GM23248 (cell line): ENCODE measurements at regions not wholly inside any gene's neighbourhood (a gene's known extent, or its start where the extent isn't known, plus 50 kb on each side); places are given as distances from the start of the nearest gene placed in this dataset.

ENCODE experiments used
- DNase-seq: peaks from one replicate; pipeline ENCODE4 v3.0.0-alpha.2; 2015
- H2AFZ ChIP-seq: fragments of 200-600 bp; sonication (generic); 2 replicates; pipeline ENCODE4 v1.6.1; 2016; ENCODE audit warnings: antibody characterized with exemption
- H3F3A ChIP-seq: fragments of 200-600 bp; sonication (generic); 2 replicates; pipeline ENCODE4 v1.6.1; 2016; ENCODE audit warnings: mild to moderate bottlenecking, antibody characterized with exemption, mixed run types; ENCODE audit not compliant: insufficient read depth
- H3K27ac ChIP-seq: fragments of 200-600 bp; sonication (generic); 2 replicates; pipeline ENCODE4 v1.5.1; 2016; ENCODE audit warnings: mild to moderate bottlenecking
- H3K27me3 ChIP-seq: fragments of 200-600 bp; sonication (generic); replicated peaks from 2 replicates; pipeline ENCODE4 v1.6.1; 2016; ENCODE audit warnings: mild to moderate bottlenecking; ENCODE audit not compliant: insufficient read depth
- H3K36me3 ChIP-seq: fragments of 200-600 bp; sonication (generic); 2 replicates; pipeline ENCODE4 v1.6.1; 2016; ENCODE audit warnings: low read depth, mild to moderate bottlenecking
- H3K4me1 ChIP-seq: fragments of 200-600 bp; sonication (generic); 2 replicates; pipeline ENCODE4 v1.6.1; 2016; ENCODE audit warnings: mild to moderate bottlenecking; ENCODE audit not compliant: insufficient read depth
- H3K4me2 ChIP-seq: fragments of 200-600 bp; sonication (generic); one replicate; pipeline ENCODE4 v1.6.1; 2016; ENCODE audit warnings: mild to moderate bottlenecking; ENCODE audit not compliant: unreplicated experiment
- H3K4me3 ChIP-seq: fragments of 200-600 bp; sonication (generic); 2 replicates; pipeline ENCODE4 v1.5.1; 2016; ENCODE audit warnings: mild to moderate bottlenecking
- H3K79me2 ChIP-seq: fragments of 200-600 bp; sonication (generic); 2 replicates; pipeline ENCODE4 v1.6.1; 2016; ENCODE audit warnings: mild to moderate bottlenecking; ENCODE audit not compliant: insufficient read depth
- H3K9ac ChIP-seq: fragments of 200-600 bp; sonication (generic); 2 replicates; pipeline ENCODE4 v1.6.1; 2016; ENCODE audit warnings: mild to moderate bottlenecking
- H3K9me2 ChIP-seq: fragments of 200-600 bp; sonication (generic); 2 replicates; pipeline ENCODE4 v1.6.1; 2016; ENCODE audit warnings: mixed run types, mild to moderate bottlenecking, moderate library complexity; ENCODE audit not compliant: insufficient read depth
- H3K9me3 ChIP-seq: fragments of 200-600 bp; sonication (generic); one replicate; pipeline ENCODE4 v1.6.1; 2017; ENCODE audit warnings: low read depth
- H4K20me1 ChIP-seq: fragments of 200-600 bp; sonication (generic); 2 replicates; pipeline ENCODE4 v1.6.0; 2016; ENCODE audit not compliant: insufficient read depth
- EZH2 ChIP-seq: fragments of 200-600 bp; sonication (generic); IDR thresholded peaks from 2 replicates; pipeline ENCODE4 v1.6.1; 2018; ENCODE audit warnings: antibody characterized with exemption, mild to moderate bottlenecking; ENCODE audit not compliant: insufficient read depth, poor library complexity, severe bottlenecking
- EZH2phosphoT487 ChIP-seq: fragments of 200-600 bp; sonication (generic); IDR thresholded peaks from 2 replicates; pipeline ENCODE4 v1.6.1; 2018; ENCODE audit warnings: antibody characterized with exemption, moderate library complexity, mild to moderate bottlenecking, low read depth; ENCODE audit not compliant: insufficient read depth
- WGBS, 2 experiments: methylation state at CpG; one replicate each; pipeline ENCODE4 v1.1.6; 2015 to 2017; ENCODE audit warnings: low lambda C conversion rate in 2 of 2, low coverage in 1 of 2; ENCODE audit errors: missing lambda C conversion rate in 2 of 2; 5-methylcytosine and 5-hydroxymethylcytosine counted together
- in situ Hi-C: fragments of 300-500 bp; cut with MboI; formaldehyde crosslinking; loops from 2 replicates; pipeline ENCODE4 v1.15.0; 2020

- Histone ChIP-seq H3K4me1 (0 out of 2 replicates have a peak, but pooled peaks cover 7% of the 10 kb centered on the region), H3K27ac (no peak overlapping the region), H4K20me1 (no peaks in the 10 kb centered on the region), H3F3A (no peaks in the 10 kb centered on the region), H3K4me2 (no peak overlapping the region), H3K27me3 (no peaks in the 10 kb centered on the region), H3K9me2 (no peaks in the 10 kb centered on the region), H3K4me3 (no peak overlapping the region), H3K79me2 (no peaks in the 10 kb centered on the region), H3K9ac (no peak overlapping the region), H2AFZ (no peak overlapping the region), H3K36me3 (no peaks in the 10 kb centered on the region), H3K9me3 (no peaks in the 10 kb centered on the region)
- 57 to 73% methylated on average over 2 of the region's 2 CpGs for WGBS, 2 experiments
- no peak for DNase-seq
- in situ Hi-C loops = loop anchor here (10.0 kb wide), 3 partner anchors 319 to 739 kb away; no protein-coding TSS in a partner anchor
- no peak for TF ChIP-seq EZH2phosphoT487
Measured at GRCh38 chr3:159265705-159266104, 463.9 kb downstream of the MFSD1 start.

GRCh38 chr3:159266779-159267178 lies 464.9 kb downstream of the MFSD1 start:
- Histone ChIP-seq H3K27ac (no peak overlapping the region), H3K4me3 (no peak overlapping the region), H3K4me1 (0 out of 2 replicates have a peak, but pooled peaks cover 7% of the 10 kb centered on the region), H3K27me3 (no peaks in the 10 kb centered on the region), H3K9me3 (no peaks in the 10 kb centered on the region), H4K20me1 (no peaks in the 10 kb centered on the region), H3K36me3 (no peaks in the 10 kb centered on the region), H3K4me2 (no peak overlapping the region), H3F3A (no peaks in the 10 kb centered on the region), H3K9ac (no peak overlapping the region), H3K9me2 (no peaks in the 10 kb centered on the region), H2AFZ (no peak overlapping the region), H3K79me2 (no peaks in the 10 kb centered on the region)
- TF ChIP-seq EZH2 = no peak
- no peak for TF ChIP-seq EZH2phosphoT487
- in situ Hi-C loops = loop anchor here (10.0 kb wide), 3 partner anchors 318 to 738 kb away; no protein-coding TSS in a partner anchor
- peak; percentile 35 for DNase-seq
- WGBS, 2 experiments = 73 to 74% methylated on average over 6 of the region's 6 CpGs

- Histone ChIP-seq H3K27ac (no peak overlapping the region), H3K27me3 (no peaks in the 10 kb centered on the region; the same call in 1 of the 2 replicates), H3K4me3 (no peak overlapping the region), H3K9ac (no peak overlapping the region), H2AFZ (no peak overlapping the region), H3K36me3 (no peaks in the 10 kb centered on the region), H4K20me1 (no peaks in the 10 kb centered on the region), H3F3A (no peaks in the 10 kb centered on the region), H3K4me2 (no peak overlapping the region), H3K9me2 (no peaks in the 10 kb centered on the region), H3K79me2 (no peaks in the 10 kb centered on the region), H3K4me1 (no peaks in the 10 kb centered on the region), H3K9me3 (no peaks in the 10 kb centered on the region)
- no peak for DNase-seq
- TF ChIP-seq EZH2phosphoT487 (no peak), EZH2 (no peak)
- 0 to 4% methylated on average over 2 of the region's 2 CpGs for WGBS, 2 experiments
- in situ Hi-C loops = no loop called here
Measured at GRCh38 chr3:159271799-159272512, 470.1 kb downstream of the MFSD1 start.

DNA sequence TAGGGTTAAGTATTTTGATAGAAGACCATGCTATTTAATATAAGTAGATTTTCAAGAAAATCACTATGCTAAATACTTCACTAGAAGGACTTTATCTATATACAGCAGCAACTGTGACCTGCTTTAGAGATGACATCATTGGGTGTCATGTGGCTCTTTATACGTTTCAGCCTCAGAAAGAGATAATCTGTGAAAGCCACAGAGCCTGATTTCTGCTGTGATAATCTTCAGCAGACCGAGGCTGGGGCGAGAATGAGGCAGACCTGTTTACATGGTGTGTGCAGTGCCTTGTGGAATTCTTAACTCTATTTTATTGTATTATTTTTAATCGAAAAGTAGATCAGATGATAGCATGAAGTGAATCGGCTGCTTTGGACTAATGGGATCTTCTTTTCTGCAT lies 471.2 kb downstream of the MFSD1 start:
- Histone ChIP-seq H2AFZ (no peak overlapping the region), H3K9me2 (no peaks in the 10 kb centered on the region), H3K36me3 (no peaks in the 10 kb centered on the region), H3F3A (no peaks in the 10 kb centered on the region), H3K4me3 (no peak overlapping the region), H4K20me1 (no peaks in the 10 kb centered on the region), H3K9me3 (no peaks in the 10 kb centered on the region), H3K79me2 (no peaks in the 10 kb centered on the region), H3K27me3 (no peaks in the 10 kb centered on the region; the same call in 1 of the 2 replicates), H3K4me2 (no peak overlapping the region), H3K4me1 (no peaks in the 10 kb centered on the region), H3K27ac (no peak overlapping the region), H3K9ac (no peak overlapping the region)
- WGBS, 2 experiments = 54% methylated on average over 5 of the region's 5 CpGs
- TF ChIP-seq EZH2phosphoT487 = no peak
- TF ChIP-seq EZH2 = no peak
- in situ Hi-C loops = no loop called here
- no peak for DNase-seq
